HEK293 (cell line): ENCODE measurements at regions not wholly inside any gene's neighbourhood (a gene's known extent, or its start where the extent isn't known, plus 50 kb on each side); places are given as distances from the start of the nearest gene placed in this dataset.

Experiments used
- GLI4 ChIP-seq: fragments of 450-650 bp; formaldehyde crosslinking; IDR thresholded peaks from 2 replicates; pipeline ENCODE4 v1.5.1; 2016; ENCODE audit warnings: missing biosample characterization, missing genetic modification characterization
- KLF16 ChIP-seq: fragments of 450-650 bp; formaldehyde crosslinking; IDR thresholded peaks from 2 replicates; pipeline ENCODE4 v1.5.1; 2017; ENCODE audit warnings: missing biosample characterization, missing genetic modification characterization
- YY1 ChIP-seq: fragments of 450-650 bp; formaldehyde crosslinking; IDR thresholded peaks from 2 replicates; pipeline ENCODE4 v1.5.1; 2018; ENCODE audit warnings: missing biosample characterization, missing genetic modification characterization
- ZBTB7A ChIP-seq: fragments of 450-650 bp; formaldehyde crosslinking; IDR thresholded peaks from 2 replicates; pipeline ENCODE4 v1.5.1; 2016; ENCODE audit warnings: low read depth, missing biosample characterization, missing genetic modification characterization
- ZNF366 ChIP-seq: fragments of 450-650 bp; formaldehyde crosslinking; conservative IDR thresholded peaks from 2 replicates; pipeline ENCODE4 v1.5.1; 2016; ENCODE audit warnings: missing biosample characterization, missing genetic modification characterization
- ZNF544 ChIP-seq: fragments of 450-650 bp; formaldehyde crosslinking; IDR thresholded peaks from 2 replicates; pipeline ENCODE4 v1.5.0; 2017; ENCODE audit warnings: missing biosample characterization, missing genetic modification characterization
- ZNF585B ChIP-seq: fragments of 450-650 bp; formaldehyde crosslinking; IDR thresholded peaks from 2 replicates; pipeline ENCODE4 v1.5.1; 2016; ENCODE audit warnings: missing biosample characterization, missing genetic modification characterization
- ZNF621 ChIP-seq: fragments of 450-650 bp; formaldehyde crosslinking; IDR thresholded peaks from 2 replicates; pipeline ENCODE4 v1.5.1; 2017; ENCODE audit warnings: missing biosample characterization, missing genetic modification characterization
- TF ChIP-seq, protein P1 (sequence below): fragments of 450-650 bp; formaldehyde crosslinking; IDR thresholded peaks from 2 replicates; pipeline ENCODE4 v1.5.1; 2017; ENCODE audit warnings: missing biosample characterization, missing genetic modification characterization
- TF ChIP-seq, protein P2 (sequence below): fragments of 450-650 bp; formaldehyde crosslinking; IDR thresholded peaks from 2 replicates; pipeline ENCODE4 v1.5.1; 2016; ENCODE audit warnings: missing biosample characterization, missing genetic modification characterization
- TF ChIP-seq, protein P3 (sequence below): fragments of 450-650 bp; formaldehyde crosslinking; IDR thresholded peaks from 2 replicates; pipeline ENCODE4 v1.5.1; 2016; ENCODE audit warnings: missing biosample characterization, missing genetic modification characterization
- TF ChIP-seq, protein P4 (sequence below): fragments of 450-650 bp; formaldehyde crosslinking; IDR thresholded peaks from 2 replicates; pipeline ENCODE4 v1.5.1; 2016; ENCODE audit warnings: missing biosample characterization, missing genetic modification characterization

DNA sequence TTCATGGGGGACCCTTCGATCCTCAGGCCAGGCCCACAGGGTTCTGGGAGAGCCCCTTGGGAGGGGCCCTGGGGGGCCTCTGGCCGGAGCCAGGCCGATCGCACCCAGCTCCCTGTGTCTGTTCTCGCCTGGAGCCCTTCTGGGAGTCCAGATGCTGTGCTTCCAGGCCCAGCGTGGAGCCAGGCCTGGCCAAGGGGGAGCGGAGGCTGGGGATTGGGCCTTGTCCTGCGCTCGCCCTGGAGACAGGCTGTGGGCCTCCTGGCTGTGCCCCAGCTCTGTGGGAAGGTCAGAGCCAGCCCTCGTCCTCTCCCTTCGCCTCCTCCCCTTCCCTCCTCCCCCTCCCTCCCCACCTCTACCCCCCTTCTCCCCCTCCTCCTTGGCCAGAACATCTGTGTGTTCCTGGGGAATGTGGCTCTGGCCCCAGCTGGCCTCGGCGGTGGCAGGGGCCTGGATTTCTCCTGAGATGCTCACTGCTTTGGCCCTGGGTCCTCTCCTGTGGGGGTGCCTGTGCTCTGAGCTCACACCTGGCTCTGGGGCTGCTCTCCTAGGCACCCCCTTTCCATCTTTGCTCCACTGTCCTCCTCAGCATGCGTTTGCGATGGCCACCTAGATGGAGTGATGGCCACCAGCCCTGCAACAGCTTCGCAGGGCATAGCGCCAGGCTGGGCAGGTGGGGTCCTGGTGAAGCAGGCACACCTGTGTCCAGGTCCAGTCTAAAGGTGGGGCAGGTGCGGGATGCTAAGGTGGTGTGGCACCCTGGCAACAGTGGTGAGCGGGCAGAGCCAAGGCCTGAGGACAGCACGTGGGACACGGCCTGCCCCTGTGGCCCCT, 90.6 kb upstream of the CIBAR2 start:
- TF ChIP-seq GLI4 (no peak), ZNF544 (tag by site-specific recombination) (no peak), YY1 (tag by site-specific recombination) (no peak), ZNF621 (tag by site-specific recombination) (no peak), ZBTB7A (no peak), ZNF366 (tag by site-specific recombination) (no peak), ZNF585B (tag by site-specific recombination) (no peak), KLF16 (tag by site-specific recombination) (no peak)
- TF ChIP-seq, protein P1, sequence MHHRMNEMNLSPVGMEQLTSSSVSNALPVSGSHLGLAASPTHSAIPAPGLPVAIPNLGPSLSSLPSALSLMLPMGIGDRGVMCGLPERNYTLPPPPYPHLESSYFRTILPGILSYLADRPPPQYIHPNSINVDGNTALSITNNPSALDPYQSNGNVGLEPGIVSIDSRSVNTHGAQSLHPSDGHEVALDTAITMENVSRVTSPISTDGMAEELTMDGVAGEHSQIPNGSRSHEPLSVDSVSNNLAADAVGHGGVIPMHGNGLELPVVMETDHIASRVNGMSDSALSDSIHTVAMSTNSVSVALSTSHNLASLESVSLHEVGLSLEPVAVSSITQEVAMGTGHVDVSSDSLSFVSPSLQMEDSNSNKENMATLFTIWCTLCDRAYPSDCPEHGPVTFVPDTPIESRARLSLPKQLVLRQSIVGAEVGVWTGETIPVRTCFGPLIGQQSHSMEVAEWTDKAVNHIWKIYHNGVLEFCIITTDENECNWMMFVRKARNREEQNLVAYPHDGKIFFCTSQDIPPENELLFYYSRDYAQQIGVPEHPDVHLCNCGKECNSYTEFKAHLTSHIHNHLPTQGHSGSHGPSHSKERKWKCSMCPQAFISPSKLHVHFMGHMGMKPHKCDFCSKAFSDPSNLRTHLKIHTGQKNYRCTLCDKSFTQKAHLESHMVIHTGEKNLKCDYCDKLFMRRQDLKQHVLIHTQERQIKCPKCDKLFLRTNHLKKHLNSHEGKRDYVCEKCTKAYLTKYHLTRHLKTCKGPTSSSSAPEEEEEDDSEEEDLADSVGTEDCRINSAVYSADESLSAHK = no peak
- TF ChIP-seq, protein P2, sequence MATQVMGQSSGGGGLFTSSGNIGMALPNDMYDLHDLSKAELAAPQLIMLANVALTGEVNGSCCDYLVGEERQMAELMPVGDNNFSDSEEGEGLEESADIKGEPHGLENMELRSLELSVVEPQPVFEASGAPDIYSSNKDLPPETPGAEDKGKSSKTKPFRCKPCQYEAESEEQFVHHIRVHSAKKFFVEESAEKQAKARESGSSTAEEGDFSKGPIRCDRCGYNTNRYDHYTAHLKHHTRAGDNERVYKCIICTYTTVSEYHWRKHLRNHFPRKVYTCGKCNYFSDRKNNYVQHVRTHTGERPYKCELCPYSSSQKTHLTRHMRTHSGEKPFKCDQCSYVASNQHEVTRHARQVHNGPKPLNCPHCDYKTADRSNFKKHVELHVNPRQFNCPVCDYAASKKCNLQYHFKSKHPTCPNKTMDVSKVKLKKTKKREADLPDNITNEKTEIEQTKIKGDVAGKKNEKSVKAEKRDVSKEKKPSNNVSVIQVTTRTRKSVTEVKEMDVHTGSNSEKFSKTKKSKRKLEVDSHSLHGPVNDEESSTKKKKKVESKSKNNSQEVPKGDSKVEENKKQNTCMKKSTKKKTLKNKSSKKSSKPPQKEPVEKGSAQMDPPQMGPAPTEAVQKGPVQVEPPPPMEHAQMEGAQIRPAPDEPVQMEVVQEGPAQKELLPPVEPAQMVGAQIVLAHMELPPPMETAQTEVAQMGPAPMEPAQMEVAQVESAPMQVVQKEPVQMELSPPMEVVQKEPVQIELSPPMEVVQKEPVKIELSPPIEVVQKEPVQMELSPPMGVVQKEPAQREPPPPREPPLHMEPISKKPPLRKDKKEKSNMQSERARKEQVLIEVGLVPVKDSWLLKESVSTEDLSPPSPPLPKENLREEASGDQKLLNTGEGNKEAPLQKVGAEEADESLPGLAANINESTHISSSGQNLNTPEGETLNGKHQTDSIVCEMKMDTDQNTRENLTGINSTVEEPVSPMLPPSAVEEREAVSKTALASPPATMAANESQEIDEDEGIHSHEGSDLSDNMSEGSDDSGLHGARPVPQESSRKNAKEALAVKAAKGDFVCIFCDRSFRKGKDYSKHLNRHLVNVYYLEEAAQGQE = no peak
- TF ChIP-seq, protein P3, sequence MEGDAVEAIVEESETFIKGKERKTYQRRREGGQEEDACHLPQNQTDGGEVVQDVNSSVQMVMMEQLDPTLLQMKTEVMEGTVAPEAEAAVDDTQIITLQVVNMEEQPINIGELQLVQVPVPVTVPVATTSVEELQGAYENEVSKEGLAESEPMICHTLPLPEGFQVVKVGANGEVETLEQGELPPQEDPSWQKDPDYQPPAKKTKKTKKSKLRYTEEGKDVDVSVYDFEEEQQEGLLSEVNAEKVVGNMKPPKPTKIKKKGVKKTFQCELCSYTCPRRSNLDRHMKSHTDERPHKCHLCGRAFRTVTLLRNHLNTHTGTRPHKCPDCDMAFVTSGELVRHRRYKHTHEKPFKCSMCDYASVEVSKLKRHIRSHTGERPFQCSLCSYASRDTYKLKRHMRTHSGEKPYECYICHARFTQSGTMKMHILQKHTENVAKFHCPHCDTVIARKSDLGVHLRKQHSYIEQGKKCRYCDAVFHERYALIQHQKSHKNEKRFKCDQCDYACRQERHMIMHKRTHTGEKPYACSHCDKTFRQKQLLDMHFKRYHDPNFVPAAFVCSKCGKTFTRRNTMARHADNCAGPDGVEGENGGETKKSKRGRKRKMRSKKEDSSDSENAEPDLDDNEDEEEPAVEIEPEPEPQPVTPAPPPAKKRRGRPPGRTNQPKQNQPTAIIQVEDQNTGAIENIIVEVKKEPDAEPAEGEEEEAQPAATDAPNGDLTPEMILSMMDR = no peak
- TF ChIP-seq, protein P4, sequence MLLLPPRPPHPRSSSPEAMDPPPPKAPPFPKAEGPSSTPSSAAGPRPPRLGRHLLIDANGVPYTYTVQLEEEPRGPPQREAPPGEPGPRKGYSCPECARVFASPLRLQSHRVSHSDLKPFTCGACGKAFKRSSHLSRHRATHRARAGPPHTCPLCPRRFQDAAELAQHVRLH (tag by site-specific recombination) = no peak
